ENCODE measurements at regions not wholly inside any gene's neighbourhood (a gene's known extent, or its start where the extent isn't known, plus 50 kb on each side); places are given as distances from the start of the nearest gene placed in this dataset.

- no peak for DNase-seq (ENCODE audit: low spot score)
These were observed 134.9 kb upstream of the B3GALT2 start for GRCh38 chr1:193321242-193321840.

GRCh38 chr1:193320270-193320669 lies 133.9 kb upstream of the B3GALT2 start:
- DNase-seq (ENCODE audit: low spot score): no peak

- no peak for DNase-seq (ENCODE audit: low spot score)
These were observed 131.9 kb upstream of the B3GALT2 start for GRCh38 chr1:193318347-193318746.

DNA sequence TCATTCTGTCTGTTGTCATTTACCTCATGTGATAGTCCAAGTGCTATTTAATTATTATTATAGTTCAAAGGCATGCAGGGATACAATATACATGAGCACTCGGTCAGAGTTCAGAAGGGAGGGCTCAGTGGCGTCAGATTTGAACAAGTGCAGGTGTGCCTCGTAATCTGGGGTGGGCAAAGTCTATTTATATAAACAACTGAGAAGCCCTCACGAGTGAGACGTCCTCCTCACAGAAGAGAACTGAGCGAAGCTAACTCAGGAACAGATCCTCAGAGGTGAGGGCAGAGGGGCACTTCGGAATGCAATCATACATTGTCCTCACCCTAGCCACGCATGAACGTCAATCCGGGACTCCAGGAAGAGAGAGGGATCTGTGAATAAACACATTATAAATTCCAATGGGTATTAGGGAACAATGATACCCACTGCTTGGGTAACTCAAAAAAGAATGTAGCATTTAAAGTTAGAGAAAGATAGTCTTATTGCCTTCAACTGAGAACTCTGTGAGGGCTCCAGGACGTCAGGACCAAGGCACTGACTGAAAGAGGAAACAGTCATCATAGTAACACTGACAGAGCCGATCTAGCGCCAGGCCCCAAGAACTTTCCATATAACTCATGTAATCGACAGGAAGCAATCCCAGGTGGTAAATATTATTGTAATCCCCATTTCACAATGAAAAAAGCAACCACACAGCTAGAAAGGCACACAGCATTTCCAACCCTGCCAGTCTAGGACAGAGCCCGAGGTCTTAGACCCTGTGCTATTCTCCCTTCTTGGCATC lies 127.1 kb upstream of the B3GALT2 start:
- DNase-seq (ENCODE audit: low spot score): no peak

DNA sequence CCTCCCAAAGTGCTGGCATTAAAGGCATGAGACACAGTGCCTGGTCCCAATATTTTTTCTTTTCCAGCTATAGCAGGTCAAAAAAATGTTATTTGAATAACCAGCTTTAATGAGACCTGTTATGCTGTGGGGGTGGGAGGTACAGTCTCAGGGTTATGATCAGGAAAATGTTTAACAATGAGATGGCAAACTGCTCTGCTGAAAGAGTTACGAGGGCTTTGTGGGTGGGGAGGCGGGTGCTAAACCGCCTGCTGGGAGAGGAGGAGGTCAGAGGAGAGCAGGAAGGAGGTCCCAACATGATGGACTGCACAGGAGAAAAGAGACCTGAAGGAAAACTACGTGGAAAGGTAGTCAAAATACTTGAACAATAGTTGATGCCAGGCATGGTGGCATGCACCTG lies 126.0 kb upstream of the B3GALT2 start:
- no peak for DNase-seq (ENCODE audit: low spot score)

DNA sequence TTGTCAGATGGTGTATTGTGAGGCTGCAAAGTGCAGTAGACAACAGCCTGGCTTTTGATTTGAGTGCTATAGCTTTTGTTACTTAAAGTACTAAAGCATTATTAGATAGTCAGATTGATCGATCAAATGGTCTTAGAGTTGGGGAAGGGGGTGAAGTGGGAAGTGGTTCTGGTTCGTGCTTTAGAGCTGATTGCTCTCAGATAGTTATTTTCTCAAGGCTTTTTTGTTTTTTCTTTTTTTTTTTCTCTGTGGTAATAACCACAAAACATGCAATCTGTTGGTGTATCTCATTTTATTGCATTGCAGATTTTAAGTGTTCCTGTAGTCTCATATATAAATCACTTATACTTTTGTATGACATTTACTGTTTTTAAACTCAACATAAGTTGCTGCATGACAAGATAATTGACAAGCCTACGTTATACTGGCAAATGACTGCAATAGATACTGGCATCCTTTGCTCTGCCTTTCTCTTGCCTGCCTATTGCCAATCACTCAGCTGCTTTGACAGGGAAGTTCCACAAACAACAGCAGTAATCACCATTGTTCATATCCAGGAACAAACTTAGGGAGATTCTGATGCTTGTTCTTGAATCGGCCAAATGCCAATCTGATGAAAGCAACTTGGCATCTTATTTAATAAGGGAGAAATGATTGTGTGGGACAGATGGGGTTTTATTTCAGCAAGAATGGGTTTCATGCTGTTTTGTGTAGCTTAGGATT lies 125.0 kb upstream of the B3GALT2 start:
- no peak for DNase-seq (ENCODE audit: low spot score)

DNA sequence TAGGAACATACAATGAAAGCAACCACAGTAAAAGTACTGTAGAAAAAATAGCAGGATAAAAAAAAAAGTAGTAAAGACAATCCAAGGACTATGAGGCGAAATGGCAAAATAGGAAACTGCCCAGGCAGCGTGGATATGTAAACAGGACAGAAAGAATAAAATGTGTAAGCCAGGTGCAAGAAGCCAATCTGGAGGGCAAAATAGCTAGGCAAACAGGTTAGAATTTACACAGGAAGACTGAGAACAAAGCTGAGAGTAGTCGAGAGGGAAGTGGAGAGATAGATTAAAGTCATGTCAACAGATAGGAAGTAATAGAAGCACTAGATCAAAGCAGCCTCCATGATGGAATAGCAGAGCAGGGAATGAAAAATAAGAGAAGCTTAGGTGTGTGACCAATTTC lies 124.2 kb upstream of the B3GALT2 start:
- DNase-seq (ENCODE audit: low spot score): no peak

DNA sequence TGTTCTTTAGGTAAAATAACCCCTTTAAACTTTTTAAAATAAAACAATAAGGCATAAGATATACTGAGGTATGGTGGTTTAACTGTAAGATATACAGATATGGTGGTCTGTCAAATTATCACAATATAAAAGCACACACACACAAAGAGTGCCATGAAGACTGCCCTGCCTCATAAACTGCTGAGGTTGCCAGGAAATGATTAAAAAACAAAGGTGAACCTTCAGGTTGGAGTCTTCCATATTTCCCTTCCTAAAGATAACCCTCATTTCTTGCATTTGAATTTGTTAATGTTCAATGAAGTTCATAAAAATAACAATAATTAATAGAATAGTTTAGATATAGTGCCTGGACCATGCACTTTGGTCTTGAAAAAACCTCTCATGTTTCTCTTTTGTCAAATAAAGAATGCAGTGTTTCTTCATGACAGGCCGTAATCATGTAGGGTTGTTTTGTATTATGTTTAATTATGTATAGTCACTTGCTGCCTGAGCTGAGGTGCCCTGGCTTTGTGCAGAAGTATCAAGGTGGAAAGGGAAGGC lies 123.6 kb upstream of the B3GALT2 start:
- no peak for DNase-seq (ENCODE audit: low spot score)

GRCh38 chr1:193308438-193308837 lies 122.0 kb upstream of the B3GALT2 start:
- no peak for DNase-seq (ENCODE audit: low spot score)

DNA sequence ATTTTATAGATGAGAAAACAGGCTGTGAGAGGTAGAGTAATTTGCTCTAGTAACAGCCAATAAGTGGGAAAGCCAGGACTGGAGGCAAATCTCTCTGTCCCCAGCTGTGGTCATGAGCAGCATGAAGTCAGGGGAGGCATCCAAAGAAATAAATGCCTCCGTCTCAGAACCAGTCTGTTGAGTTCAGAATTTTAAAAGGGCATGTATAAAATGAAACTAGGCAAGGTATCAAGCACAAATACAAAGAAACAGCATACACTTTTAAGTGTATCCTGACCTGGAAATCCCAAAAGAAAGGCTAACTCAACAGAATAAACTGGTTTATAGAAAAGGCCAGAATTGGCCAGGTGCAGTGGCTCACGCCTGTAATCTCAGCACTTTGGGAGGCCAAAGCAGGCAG lies 120.0 kb upstream of the B3GALT2 start:
- DNase-seq (ENCODE audit: low spot score): no peak

Small RNAs in the stretch of these regions (small RNA-seq; reads per million reads assigned to genes)
- gene RNU6-983P: 0 reads per million in 2 experiments

All from SK-N-DZ (cell line).